AG10803 (cell line): ENCODE measurements at regions not wholly inside any gene's neighbourhood (a gene's known extent, or its start where the extent isn't known, plus 50 kb on each side); places are given as distances from the start of the nearest gene placed in this dataset.

ENCODE experiments used
- DNase-seq: peaks from one replicate; pipeline ENCODE4 v3.0.0; 2010; ENCODE audit warnings: low read depth
- H3K4me3 ChIP-seq: 2 replicates; pipeline ENCODE4 v1.5.1; 2011; ENCODE audit warnings: mild to moderate bottlenecking, low read length, control low read depth
- TF ChIP-seq, protein P1 (sequence below): conservative IDR thresholded peaks from 2 replicates; pipeline ENCODE4 v1.5.1; 2011; ENCODE audit warnings: mild to moderate bottlenecking, low read length, control low read depth, inconsistent platforms

DNA sequence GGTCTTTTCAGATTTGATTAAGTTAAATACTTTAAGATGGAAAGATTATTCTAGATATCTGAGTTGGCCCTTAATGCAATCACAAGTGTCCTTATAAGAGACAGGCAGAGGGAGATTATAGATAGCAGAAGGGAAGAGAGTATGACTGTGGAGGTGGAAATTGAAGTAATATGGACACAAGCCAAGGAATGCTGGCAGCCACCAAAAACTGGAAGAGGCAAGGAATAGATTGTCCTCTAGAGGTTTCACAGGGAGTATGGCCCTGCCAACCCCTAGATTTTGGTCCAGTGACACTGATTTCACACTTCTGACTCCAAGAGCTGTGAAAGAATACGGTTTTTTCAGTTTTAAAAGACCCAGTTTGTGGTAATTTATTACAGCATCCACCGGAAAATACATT, 1498.7 kb upstream of the CADM2 start:
- TF ChIP-seq, protein P1, sequence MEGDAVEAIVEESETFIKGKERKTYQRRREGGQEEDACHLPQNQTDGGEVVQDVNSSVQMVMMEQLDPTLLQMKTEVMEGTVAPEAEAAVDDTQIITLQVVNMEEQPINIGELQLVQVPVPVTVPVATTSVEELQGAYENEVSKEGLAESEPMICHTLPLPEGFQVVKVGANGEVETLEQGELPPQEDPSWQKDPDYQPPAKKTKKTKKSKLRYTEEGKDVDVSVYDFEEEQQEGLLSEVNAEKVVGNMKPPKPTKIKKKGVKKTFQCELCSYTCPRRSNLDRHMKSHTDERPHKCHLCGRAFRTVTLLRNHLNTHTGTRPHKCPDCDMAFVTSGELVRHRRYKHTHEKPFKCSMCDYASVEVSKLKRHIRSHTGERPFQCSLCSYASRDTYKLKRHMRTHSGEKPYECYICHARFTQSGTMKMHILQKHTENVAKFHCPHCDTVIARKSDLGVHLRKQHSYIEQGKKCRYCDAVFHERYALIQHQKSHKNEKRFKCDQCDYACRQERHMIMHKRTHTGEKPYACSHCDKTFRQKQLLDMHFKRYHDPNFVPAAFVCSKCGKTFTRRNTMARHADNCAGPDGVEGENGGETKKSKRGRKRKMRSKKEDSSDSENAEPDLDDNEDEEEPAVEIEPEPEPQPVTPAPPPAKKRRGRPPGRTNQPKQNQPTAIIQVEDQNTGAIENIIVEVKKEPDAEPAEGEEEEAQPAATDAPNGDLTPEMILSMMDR: no peak
- no peak for DNase-seq
- no peak overlapping the region for H3K4me3 ChIP-seq

DNA sequence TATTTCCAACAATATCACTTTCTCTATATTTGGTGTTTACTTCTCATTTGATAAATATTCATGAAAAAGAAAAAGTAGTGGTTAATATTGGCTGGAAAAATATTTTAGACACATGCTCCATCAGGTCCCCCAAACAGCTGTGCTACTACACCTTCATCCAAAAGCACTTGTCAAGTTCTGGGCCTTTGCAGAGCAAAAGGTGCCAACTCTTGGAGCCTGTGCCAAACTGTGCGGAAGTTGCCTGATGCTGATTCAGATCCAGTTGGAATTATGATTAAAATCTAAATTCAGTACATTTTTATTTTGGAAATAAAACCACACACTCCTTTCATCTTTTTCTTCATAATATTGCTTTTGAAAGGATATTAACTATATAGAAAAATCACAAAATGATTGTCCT, 1497.4 kb upstream of the CADM2 start:
- no peak for DNase-seq
- TF ChIP-seq, protein P1: no peak
- no peak overlapping the region for H3K4me3 ChIP-seq

DNA sequence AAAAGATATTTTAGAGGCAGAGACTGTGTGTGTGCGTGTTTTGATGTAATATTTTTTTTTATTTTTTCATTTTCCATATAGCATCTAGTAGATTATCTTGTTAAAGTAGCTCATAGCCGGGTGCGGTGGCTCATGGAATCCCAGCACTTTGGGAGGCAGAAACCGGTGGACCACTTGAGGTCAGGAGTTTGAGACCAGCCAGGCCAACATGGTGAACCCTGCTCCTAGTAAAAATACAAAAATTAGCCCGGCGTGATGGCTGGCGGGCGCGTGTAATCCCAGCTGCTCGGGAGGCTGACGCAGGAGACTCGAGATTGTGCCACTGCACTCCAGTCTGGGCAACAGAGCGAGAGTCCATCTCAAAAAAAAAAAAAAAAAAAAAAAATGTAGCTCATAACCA, 1481.2 kb upstream of the CADM2 start:
- no peak for DNase-seq
- H3K4me3 ChIP-seq: no peak overlapping the region
- TF ChIP-seq, protein P1: no peak

DNA sequence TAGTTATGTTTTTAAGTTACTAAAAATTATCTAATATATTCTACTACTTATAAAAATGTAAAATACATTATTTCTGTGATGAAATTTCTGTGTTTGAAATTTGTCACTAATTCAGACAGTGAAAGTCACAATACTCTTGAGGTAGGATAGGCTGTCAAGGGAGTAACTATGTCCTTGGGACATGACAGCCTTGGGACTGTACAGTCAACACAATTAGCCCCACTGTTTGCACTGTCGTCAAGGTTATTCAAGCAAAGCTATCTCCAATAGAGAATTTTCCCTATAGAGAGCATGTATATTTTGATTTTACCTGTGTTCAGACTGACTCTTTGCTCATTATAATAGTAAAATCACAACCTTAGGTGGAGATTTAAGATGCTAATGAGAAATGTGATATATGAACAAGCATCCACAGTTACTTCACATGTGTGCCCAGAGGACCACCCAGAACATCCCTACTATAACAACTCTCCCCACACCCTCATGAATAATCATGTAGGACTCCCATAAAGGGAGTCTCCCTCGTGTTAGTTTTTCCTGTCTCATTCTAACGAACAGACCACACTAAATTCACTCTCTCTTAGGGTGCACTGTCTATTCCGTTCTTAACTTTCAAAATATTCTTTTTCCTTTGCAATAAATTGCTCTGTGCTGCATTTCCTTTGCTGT, 1476.3 kb upstream of the CADM2 start:
- TF ChIP-seq, protein P1: no peak
- no peak for DNase-seq
- H3K4me3 ChIP-seq: no peak overlapping the region

DNA sequence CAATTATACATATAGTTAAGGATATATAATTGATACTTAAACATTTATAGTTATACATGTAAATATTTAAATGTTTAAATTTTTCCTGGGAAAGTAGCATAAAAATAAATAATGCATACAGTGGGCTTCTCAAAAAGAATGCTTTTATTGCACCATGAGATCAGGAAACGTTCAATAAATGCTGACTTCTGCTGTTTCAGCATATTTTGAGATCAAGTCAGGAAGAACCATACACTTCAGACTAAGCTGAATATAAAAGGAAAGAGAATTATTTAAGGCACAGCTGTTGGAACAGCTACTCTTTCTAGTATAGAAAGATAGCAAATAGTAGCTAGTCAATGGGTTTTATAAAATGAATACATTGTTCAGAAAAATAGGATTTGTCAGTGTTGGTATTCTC, 1462.3 kb upstream of the CADM2 start:
- DNase-seq: no peak
- TF ChIP-seq, protein P1: no peak
- H3K4me3 ChIP-seq: no peak overlapping the region

DNA sequence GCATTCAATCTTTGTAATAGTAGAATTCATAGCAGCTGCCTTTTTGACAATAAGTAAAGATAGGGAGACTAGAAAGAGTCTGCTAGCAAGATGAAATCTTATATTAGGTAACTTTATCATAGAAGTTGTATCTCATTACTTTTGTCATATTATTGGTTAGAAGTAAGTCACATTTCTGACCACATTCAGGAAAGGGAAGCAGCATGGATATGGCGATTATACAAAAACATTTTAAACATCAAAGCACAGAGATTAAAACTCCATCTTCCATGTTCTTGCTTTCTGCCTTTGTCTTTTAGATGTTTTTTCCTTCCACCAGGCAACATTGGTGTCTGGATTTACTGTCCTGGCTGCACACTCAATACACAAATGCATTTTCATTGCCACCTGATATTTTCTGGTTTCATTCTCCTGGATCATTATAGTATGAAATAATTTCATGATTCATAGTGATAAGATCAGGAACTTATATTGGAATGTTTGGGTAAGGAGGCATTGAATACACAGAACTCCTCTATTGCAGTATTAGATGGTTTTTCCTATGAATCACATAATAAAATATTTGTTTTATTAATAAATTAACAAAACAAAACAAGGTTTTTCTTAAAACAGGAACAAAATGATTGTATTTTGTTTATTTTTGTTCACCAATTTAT, 1460.3 kb upstream of the CADM2 start:
- H3K4me3 ChIP-seq: no peak overlapping the region
- DNase-seq: no peak
- TF ChIP-seq, protein P1: no peak

DNA sequence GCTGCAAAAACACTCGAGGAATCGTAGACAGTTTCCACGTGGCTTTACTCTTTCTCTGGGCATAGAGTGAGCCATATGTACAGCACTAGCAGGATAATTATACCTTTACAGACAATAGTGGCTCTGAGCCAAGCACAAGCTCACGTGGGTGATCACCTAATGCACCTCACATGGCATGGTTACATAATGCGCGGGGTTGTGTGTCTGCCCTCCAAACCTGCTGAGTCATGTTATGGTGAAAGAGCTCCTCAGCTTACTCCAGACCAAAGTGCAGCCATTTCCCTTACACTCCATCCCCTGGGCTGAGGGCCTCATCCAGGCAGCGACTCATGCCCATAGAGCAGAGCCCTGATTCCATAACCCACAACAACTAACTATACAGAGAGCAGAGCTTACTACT, 1458.4 kb upstream of the CADM2 start:
- H3K4me3 ChIP-seq: no peak overlapping the region
- DNase-seq: no peak
- TF ChIP-seq, protein P1: no peak
